Hematopoietic multipotent progenitor cell treated with erythropoietin and hydrocortisone succinate and interleukin-3 and kit ligand, for 6 days (in vitro differentiated cells): ENCODE measurements at regions not wholly inside any gene's neighbourhood (a gene's known extent, or its start where the extent isn't known, plus 50 kb on each side); places are given as distances from the start of the nearest gene placed in this dataset.

Experiments used
- DNase-seq: peaks from one replicate; pipeline ENCODE4 v3.0.0-alpha.2; 2015

DNA sequence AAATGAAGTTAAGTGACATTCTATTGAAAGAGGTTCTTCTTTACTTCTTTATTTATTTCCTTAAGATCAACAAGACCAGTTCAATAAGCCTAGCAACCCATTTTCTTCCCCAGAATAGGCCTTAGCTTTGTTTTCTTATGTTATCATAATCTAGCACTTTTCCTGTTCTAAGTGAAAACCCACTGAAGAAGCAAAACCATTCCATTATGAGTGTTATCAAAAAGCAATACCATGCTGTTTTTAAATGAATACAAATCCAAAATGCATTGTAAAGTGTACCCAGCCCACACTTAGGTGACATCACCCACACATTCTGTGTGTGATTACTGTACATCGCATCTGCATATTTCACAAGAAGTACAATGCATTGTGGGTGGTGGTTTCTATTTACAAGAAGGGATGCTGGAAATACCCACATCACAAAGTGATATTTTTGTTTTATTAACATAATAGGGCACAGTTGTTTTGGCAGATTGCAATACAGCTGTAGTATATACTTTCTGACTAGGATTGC lies 679.5 kb downstream of the KCNJ3 start:
- DNase-seq: no peak

DNA sequence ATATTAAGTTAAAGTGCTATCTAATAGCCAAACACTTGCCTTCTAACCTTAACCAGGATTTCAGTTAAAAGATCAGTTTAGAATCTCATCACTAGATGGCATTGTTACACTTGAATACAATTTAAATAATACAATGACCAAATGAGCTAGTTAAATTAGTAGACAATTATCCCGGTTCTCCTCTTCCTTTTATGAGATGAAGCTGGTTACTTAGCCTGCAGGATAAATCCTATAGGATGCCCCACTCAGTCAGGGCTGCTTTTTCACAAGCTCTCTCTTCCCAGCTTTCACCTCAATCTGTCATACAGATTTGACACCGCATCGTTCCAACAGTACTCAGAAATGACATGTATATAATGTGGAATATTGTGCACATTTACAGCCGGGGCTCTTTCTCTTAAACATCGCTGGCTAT lies 678.8 kb downstream of the KCNJ3 start:
- DNase-seq: peak; percentile 70

DNA sequence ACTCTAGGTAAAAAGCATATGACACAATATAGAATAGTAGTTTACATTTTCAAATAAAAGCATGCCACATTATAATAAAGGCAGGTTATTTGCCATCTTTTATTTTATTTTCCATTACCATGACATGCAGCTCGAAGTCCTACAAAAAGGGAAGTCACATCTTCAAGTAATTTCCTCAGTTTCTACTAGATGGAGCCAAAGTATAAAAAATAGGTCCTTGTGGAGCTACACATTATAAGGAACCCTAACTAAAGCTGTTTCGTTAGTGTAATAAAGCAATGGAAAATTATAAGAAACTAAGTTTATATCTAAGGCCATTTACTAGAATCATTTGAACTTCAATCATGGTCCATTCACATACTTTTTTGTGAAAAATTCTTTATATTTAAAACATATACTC lies 674.5 kb downstream of the KCNJ3 start:
- DNase-seq: peak; percentile 58

- DNase-seq: peak; percentile 46
Measured at GRCh38 chr2:155368934-155369333, 670.4 kb downstream of the KCNJ3 start.

GRCh38 chr2:155364766-155365165 lies 666.3 kb downstream of the KCNJ3 start:
- DNase-seq: no peak

DNA sequence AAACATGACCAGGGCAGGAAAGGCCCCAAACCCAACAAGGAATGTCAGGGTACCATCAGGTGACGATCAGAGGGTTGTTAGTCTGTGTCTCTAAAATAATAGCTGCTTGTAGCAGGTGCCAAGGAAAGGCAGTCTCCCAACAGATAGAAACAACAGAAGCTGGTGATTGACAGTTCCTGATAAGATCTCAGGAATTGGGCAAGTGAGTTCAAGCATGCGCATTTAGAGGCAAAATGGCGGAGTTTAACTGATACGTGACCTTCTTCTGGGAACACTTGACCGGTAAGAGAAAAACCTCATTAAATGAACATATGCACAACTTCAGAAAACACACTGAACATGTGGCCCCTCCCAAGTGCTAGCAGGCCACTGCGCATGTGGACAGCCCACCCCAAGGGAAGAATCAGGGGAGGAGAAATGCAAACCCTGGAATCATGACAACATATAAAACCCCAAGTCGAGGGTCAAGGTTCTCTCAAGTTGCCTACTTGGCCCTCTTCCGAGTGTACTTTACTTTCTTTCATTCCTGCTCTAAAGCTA lies 664.9 kb downstream of the KCNJ3 start:
- no peak for DNase-seq

DNA sequence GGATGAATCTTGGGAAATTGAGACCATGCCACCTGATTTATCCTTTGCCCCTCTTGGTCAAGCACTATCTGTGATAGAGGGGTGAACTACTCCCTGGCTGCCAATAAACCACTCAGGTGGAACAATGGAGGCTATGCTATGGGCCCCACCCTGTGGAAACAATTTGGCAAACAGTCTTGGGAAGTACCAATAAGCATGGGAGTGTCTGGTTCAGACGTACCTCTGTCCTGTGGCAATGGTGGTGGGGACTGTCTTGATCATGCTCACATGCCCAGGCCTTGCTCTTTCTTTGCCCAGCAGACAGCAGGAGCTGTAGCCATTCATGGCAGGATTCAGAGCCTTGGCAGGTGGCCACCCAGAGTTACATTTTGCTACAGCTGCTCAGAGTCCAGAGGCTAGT lies 658.7 kb downstream of the KCNJ3 start:
- DNase-seq: no peak

DNA sequence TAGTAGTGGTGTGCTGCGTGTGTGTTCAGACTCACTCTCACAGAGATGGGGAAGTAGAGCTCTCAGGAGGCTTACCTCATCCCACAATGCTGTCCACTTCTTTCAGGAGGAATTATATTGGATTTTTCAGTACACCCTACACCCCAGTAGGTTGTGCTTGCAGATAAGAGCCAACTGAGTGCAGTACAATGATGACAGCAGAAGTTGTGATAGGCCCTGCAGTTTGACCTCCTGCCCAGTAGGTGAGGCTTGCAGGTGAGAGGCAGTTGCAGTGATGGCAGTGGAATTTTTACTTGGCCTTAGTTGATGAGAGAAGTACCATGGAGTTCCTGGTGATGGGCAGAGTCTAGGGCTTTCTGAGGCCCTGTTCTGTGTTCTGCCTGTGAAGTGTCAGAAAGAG lies 657.8 kb downstream of the KCNJ3 start:
- DNase-seq: no peak

DNA sequence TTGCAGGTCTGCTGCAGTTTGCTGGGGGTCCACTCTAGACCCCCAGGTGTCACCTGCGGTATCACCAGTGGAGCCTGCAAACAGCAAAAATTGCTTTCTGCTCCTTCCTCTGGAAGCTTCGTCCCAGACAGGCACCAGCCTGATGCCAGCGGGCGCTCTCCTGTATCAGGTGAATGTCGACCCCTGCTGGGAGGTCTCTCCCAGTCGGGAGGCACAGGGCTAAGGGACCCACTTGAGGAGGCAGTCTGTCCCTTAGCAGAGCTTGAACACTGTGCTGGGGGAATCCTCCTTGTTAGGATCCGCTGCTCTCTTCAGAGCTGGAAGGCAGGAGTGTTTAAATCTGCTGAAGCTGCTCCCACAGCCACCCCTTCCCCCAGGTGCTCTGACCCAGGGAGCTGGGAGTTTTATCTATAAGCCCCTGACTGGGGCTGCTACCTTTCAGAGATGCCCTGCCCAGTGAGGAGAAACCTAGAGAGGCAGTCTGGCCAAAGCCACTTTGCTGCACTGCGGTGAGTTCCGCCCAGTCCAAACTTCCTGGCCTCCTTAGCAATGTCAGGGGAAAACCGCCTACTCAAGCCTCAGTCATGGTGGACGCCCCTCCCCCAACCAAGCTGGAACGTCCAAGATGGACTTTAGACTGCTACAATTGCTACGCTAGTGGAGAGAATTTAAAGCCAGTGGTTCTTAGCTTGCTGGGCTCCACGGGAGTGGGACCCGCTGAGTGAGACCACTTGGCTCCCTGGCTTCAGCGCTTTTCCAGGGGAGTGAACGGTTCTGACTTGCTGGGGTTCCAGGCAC lies 652.5 kb downstream of the KCNJ3 start:
- no peak for DNase-seq

DNA sequence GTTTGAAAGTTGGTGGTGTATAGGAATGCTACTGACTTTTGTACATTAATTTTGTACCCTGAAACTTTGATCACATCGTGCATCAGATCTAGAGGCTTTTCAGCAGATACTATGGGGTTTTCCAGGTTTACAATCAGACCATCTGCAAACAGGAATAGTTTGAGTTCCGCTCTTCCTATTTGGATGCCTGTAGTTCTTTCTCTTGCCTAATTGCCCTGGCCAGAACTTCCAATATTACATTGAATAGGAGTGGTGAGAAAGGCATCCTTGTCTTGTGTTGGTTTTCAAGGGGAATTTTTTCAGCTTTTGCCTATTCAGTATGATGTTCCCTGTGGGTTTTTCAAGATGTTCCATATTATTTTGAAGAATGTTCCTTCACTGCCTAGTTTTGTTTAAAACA lies 633.5 kb downstream of the KCNJ3 start:
- DNase-seq: no peak

- no peak for DNase-seq
Measured at GRCh38 chr2:155320236-155320635, 621.7 kb downstream of the KCNJ3 start.

DNA sequence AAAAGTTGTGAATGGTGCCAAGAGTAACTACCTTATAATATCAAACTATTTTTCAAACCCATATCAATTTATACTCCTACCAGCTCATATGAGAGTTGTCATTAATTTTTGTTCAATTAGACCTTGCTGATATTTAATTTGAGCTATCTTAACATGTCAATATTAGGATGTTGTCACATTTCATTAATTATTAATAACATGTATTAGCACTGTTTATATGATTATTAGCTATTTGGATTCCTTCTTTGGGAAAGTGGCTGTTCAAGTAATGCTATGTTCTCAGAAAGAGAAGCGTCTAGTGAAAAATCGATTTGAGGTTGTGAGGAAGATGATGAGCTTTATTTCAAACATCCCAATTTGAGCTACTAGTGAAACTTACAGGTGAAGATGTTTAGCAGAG lies 620.2 kb downstream of the KCNJ3 start:
- no peak for DNase-seq

GRCh38 chr2:155315768-155316167 lies 617.3 kb downstream of the KCNJ3 start:
- DNase-seq: no peak

DNA sequence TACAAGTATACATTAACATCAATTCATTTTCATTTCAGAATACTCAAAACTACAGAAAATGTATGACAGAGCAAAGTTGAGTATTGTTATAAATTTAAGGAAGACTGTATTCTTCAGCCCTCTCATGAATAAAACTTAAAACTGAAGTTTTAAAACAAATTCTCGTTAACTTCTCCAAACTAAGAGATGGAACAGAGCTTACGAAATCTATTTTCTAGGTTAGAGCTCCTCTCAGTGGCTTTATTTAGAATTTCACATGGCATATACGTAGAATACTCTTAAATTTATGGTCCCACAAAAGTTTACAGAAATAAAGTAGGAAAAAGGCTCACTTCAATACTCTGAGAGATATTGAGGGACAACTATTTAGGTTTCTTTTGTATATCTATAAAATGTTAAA lies 612.1 kb downstream of the KCNJ3 start:
- peak; percentile 55 for DNase-seq

DNA sequence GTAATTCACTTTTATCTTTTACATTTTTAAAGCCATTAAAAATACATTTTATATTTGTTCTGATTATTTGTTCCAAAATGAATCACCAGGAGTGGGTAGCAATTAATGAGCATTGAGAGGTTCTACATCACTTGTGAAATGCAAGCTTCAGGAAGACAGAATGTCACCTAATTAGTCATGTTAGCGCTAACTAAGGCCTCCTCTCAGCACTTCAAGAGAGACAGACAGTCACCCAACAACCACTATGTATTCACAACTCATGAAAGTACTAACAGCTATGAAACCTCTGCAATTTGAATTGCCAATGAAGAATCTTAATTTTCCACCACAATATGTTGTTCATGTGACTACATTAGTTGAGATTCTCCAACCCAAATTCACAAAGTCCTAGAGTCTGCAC lies 611.0 kb downstream of the KCNJ3 start:
- no peak for DNase-seq

DNA sequence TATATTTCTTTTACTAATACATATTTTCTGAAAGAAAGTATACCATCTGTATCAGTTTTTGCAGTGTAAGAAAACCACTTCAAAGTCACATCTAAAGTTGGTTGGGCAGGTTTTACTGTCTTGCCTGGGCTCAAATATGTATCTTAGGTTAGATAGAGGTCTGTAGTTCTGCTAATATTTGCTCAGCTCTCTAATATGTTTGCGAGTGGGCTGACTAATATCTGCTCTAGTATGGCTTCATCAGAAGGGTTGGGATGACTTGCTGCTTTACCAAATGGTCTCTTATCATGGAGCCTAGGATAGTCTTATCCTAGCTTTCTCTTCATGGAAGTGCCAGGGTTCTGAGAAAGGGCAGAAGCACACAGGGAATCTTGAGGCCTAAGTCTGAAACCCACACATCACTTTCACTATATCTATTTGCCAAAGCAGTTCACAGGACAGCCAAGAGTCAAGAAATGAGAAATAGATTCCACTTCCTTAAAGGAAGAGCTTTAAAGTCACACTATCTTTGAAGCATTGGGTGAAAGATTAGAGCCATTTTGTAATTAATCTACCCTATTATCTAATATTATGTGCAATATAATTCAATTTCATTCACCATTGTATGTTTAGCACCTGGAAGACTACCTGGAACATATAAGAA lies 610.0 kb downstream of the KCNJ3 start:
- no peak for DNase-seq

DNA sequence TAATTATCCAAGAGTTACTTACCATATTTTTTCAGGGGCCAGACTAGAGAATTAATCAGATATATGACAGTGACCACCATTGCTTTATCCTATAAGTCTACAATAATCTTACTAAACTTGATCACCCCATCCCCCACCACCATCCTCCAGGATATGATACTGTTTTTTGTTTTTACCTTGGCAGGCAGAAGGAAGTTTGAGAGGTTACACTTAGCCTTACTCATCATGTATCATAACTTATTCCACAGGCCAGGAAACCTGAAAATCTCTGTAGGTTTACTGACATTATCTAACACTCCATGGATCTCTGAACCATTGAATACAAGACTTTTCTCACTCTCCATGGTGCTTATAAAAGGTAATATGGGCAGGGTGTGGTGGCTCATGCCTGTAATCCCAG lies 602.7 kb downstream of the KCNJ3 start:
- DNase-seq: no peak

GRCh38 chr2:155298001-155298400 lies 599.5 kb downstream of the KCNJ3 start:
- DNase-seq: no peak

GRCh38 chr2:155294358-155294757 lies 595.9 kb downstream of the KCNJ3 start:
- DNase-seq: no peak

GRCh38 chr2:155281907-155282306 lies 583.4 kb downstream of the KCNJ3 start:
- no peak for DNase-seq

- no peak for DNase-seq
Measured at GRCh38 chr2:155273323-155273722, 574.8 kb downstream of the KCNJ3 start.

DNA sequence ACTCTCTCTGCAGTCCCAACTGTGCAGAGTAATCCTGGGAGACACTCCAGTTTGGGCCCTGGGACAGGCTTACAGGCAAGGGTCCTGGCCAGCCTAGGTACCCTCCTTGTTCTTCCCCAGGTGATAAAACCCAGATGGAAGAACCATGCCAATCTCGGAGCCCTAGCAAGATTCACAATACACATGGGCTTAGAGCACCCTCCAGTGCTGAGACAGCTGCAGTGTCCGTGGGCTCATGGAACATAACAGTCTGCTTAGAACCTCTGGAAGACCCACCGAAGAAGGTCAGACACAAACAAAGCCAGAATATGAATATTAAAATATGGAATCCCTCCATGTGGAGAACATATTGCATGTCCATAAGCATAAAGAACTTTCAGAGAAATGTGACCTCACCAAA lies 568.1 kb downstream of the KCNJ3 start:
- DNase-seq: no peak

DNA sequence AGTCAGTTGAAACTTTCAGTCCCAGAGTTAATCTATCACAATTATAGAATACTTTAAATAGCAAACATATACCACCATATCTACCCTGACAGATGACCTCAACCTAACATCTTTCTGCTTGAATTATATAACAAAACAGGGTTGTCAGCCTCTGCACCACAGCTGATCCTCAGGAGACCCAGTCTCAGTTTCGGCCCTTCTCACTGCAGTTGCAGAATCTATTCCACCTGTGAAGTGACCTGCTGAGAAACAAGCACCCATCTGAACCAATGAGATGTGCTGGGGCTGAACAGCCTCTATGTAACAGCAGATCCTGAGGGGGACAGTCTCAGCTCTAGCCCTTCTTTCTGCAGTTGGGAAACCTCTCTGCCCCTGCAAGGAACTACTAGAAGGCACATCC lies 567.6 kb downstream of the KCNJ3 start:
- no peak for DNase-seq

GRCh38 chr2:155256803-155257202 lies 558.3 kb downstream of the KCNJ3 start:
- no peak for DNase-seq
